ENCODE measurements at regions not wholly inside any gene's neighbourhood (a gene's known extent, or its start where the extent isn't known, plus 50 kb on each side); places are given as distances from the start of the nearest gene placed in this dataset.

DNA sequence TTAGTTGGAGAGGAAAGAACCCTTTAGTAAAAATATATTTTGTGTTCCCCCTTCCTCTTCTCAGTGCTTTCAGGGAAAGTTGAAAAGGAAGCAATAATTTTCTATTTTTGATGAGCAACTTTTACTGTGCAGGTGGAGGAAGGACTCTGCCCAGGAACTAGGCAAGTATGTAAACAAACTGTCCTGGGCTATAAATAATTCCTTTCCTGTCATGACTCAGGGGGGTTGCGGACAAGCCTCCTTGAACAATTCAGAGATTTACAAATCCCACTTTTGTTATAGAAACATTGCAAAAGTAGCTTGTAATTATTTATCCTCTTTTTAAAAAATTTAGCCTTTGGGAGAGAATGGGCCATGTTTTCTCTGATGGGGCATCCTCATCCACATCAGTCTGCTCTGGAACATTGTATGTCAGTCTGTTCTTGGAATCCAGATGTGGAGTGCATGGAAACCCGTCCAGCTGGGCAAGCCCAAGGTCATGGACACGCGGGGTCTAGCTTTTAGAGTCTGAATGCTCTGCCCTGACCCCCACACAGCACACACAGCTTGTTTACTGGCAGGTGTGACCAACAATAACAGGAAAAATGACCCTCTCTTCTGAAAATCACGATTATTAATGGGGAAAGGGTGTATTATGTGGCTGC is 127.6 kb downstream of the GADD45G start:
- CTCF ChIA-PET = no interaction called here
- intact Hi-C loops (cut with micrococcal nuclease; ENCODE audit: unreplicated experiment) = no loop called here
- BruUV-seq (replicated peaks) = no TSS peak
- TF ChIP-seq, protein P1, sequence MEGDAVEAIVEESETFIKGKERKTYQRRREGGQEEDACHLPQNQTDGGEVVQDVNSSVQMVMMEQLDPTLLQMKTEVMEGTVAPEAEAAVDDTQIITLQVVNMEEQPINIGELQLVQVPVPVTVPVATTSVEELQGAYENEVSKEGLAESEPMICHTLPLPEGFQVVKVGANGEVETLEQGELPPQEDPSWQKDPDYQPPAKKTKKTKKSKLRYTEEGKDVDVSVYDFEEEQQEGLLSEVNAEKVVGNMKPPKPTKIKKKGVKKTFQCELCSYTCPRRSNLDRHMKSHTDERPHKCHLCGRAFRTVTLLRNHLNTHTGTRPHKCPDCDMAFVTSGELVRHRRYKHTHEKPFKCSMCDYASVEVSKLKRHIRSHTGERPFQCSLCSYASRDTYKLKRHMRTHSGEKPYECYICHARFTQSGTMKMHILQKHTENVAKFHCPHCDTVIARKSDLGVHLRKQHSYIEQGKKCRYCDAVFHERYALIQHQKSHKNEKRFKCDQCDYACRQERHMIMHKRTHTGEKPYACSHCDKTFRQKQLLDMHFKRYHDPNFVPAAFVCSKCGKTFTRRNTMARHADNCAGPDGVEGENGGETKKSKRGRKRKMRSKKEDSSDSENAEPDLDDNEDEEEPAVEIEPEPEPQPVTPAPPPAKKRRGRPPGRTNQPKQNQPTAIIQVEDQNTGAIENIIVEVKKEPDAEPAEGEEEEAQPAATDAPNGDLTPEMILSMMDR (conservative IDR thresholded peaks at IDR 0.05; ENCODE audit: low read depth, low read length) = no peak
- no peak for TF ChIP-seq EZH2 (IDR thresholded peaks at IDR 0.05; ENCODE audit: borderline replicate concordance, low read depth, low read length, poor library complexity, severe bottlenecking)
- no peaks in the 10 kb centered on the region for H3K36me3 ChIP-seq (ENCODE audit: insufficient read depth, low read length, poor library complexity, severe bottlenecking)
- H3K9me3 ChIP-seq (ENCODE audit: low read depth, low read length, poor library complexity, severe bottlenecking) = no peaks in the 10 kb centered on the region
- POLR2A ChIA-PET (ENCODE audit: low non-redundant PET) = interaction anchor here (0.7 kb wide), 1 partner anchor 1072 kb away, joined by 3 read pairs; no protein-coding TSS in a partner anchor
- H3K27ac ChIP-seq (ENCODE audit: low read depth, low read length, poor library complexity, severe bottlenecking) = no peak overlapping the region
- no peak overlapping the region for H3K4me3 ChIP-seq (ENCODE audit: low read depth, low read length, poor library complexity, severe bottlenecking)
- H3K4me1 ChIP-seq (ENCODE audit: insufficient read depth, low read length, poor library complexity, severe bottlenecking) = no peaks in the 10 kb centered on the region
- DNase-seq (ENCODE audit: low spot score) = no peak
- H3K27me3 ChIP-seq (replicated peaks; ENCODE audit: insufficient read depth, low read depth, low read length, poor library complexity) = peaks cover 6% of the 10 kb centered on the region

DNA sequence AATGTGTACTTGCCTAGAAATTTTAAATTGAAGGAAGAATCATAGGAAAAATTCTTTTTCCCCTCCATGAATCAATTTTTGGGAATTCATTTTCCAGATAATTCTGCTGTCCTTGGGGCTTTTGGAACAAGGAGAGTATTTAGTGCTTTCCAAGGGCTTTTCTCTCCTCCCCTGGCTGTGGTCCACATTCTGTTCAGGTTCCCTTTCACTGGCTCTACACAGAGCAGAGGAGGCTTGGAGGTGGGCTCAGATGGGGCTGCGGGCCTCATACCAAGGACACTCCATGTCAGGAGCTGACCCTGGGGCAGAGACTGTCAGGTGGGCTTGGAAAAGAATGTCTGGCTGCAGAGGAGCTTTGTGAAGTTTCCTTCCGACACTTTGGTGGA is 128.1 kb downstream of the GADD45G start:
- CTCF ChIA-PET = no interaction called here
- no peak for DNase-seq (ENCODE audit: low spot score)
- Histone ChIP-seq H3K27me3 (replicated peaks; ENCODE audit: insufficient read depth, low read depth, low read length, poor library complexity) (peaks cover 6% of the 10 kb centered on the region), H3K4me1 (ENCODE audit: insufficient read depth, low read length, poor library complexity, severe bottlenecking) (no peaks in the 10 kb centered on the region), H3K36me3 (ENCODE audit: insufficient read depth, low read length, poor library complexity, severe bottlenecking) (no peaks in the 10 kb centered on the region), H3K4me3 (ENCODE audit: low read depth, low read length, poor library complexity, severe bottlenecking) (no peak overlapping the region), H3K27ac (ENCODE audit: low read depth, low read length, poor library complexity, severe bottlenecking) (no peak overlapping the region), H3K9me3 (ENCODE audit: low read depth, low read length, poor library complexity, severe bottlenecking) (no peaks in the 10 kb centered on the region)
- TF ChIP-seq, protein P1 (conservative IDR thresholded peaks at IDR 0.05; ENCODE audit: low read depth, low read length) = no peak
- TF ChIP-seq EZH2 (IDR thresholded peaks at IDR 0.05; ENCODE audit: borderline replicate concordance, low read depth, low read length, poor library complexity, severe bottlenecking) = no peak
- intact Hi-C loops (cut with micrococcal nuclease; ENCODE audit: unreplicated experiment) = no loop called here
- BruUV-seq (replicated peaks) = no TSS peak
- POLR2A ChIA-PET (ENCODE audit: low non-redundant PET) = no interaction called here

DNA sequence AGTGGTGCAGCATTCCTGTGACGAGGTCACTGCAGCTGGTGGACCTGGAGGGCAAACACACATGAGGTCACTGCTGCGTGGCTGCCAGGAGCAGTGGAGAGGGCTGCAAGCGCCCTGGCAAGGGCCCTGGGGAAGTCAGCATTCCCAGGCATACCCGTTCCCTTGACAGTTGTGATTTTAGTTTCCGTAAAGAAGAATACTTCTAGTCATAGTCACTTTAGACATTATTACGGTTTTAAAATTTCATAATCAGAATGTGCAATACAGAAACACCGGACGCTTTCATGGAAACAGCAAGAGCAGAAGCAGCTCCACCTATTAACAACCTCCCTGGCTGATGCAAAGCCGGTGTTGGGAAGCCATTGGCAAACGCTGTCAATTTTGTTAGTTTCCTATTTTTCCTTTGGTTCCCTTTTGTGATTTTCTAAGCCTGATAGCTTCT is 129.8 kb downstream of the GADD45G start:
- Histone ChIP-seq H3K9me3 (ENCODE audit: low read depth, low read length, poor library complexity, severe bottlenecking) (no peaks in the 10 kb centered on the region), H3K4me3 (ENCODE audit: low read depth, low read length, poor library complexity, severe bottlenecking) (no peak overlapping the region), H3K27ac (ENCODE audit: low read depth, low read length, poor library complexity, severe bottlenecking) (no peak overlapping the region), H3K27me3 (replicated peaks; ENCODE audit: insufficient read depth, low read depth, low read length, poor library complexity) (peaks cover 6% of the 10 kb centered on the region), H3K36me3 (ENCODE audit: insufficient read depth, low read length, poor library complexity, severe bottlenecking) (no peaks in the 10 kb centered on the region), H3K4me1 (ENCODE audit: insufficient read depth, low read length, poor library complexity, severe bottlenecking) (no peaks in the 10 kb centered on the region)
- TF ChIP-seq EZH2 (IDR thresholded peaks at IDR 0.05; ENCODE audit: borderline replicate concordance, low read depth, low read length, poor library complexity, severe bottlenecking) = no peak
- TF ChIP-seq, protein P1 (conservative IDR thresholded peaks at IDR 0.05; ENCODE audit: low read depth, low read length) = no peak
- DNase-seq (ENCODE audit: low spot score) = no peak
- intact Hi-C loops (cut with micrococcal nuclease; ENCODE audit: unreplicated experiment) = no loop called here
- POLR2A ChIA-PET (ENCODE audit: low non-redundant PET) = no interaction called here
- no TSS peak for BruUV-seq (replicated peaks)
- CTCF ChIA-PET = no interaction called here
